Superior temporal gyrus (tissue), 1 donor: ENCODE measurements at regions not wholly inside any gene's neighbourhood (a gene's known extent, or its start where the extent isn't known, plus 50 kb on each side); places are given as distances from the start of the nearest gene placed in this dataset.
"Not testable (repeated sequence)": the region's sequence is repeated elsewhere in the genome, so short reads cannot be mapped to it uniquely, and the experiment has no call there.

ENCODE experiments used
- DNase-seq: peaks from one replicate; pipeline ENCODE4 v3.0.0-alpha.2; 2016; ENCODE audit errors: extremely low spot score

- no peak for DNase-seq
Measured at GRCh38 chr4:159937595-159937994, 834.7 kb downstream of the RAPGEF2 start.

- not testable (repeated sequence) for DNase-seq
Measured at GRCh38 chr4:159939681-159940080, 836.8 kb downstream of the RAPGEF2 start.

- DNase-seq = no peak
Measured at GRCh38 chr4:159941076-159941475, 838.2 kb downstream of the RAPGEF2 start.

GRCh38 chr4:159944477-159944876 lies 841.6 kb downstream of the RAPGEF2 start:
- no peak for DNase-seq

- DNase-seq = peak; percentile 89
Measured at GRCh38 chr4:159946983-159947615, 844.2 kb downstream of the RAPGEF2 start.

GRCh38 chr4:159950707-159951106 lies 847.8 kb downstream of the RAPGEF2 start:
- DNase-seq = no peak

- DNase-seq = no peak
Measured at GRCh38 chr4:159966746-159967145, 863.9 kb downstream of the RAPGEF2 start.

GRCh38 chr4:159976871-159977482 lies 874.1 kb downstream of the RAPGEF2 start:
- DNase-seq = not testable (repeated sequence)

GRCh38 chr4:159977907-159978617 lies 875.2 kb downstream of the RAPGEF2 start:
- no peak for DNase-seq

- DNase-seq = no peak
Measured at GRCh38 chr4:159979351-159979750, 876.5 kb downstream of the RAPGEF2 start.

- no peak for DNase-seq
Measured at GRCh38 chr4:159979953-159980352, 877.1 kb downstream of the RAPGEF2 start.

- DNase-seq = peak; percentile 15
Measured at GRCh38 chr4:159980826-159981468, 878.1 kb downstream of the RAPGEF2 start.

GRCh38 chr4:159981469-159981856 lies 878.6 kb downstream of the RAPGEF2 start:
- DNase-seq = no peak

GRCh38 chr4:159983082-159983481 lies 880.2 kb downstream of the RAPGEF2 start:
- DNase-seq = no peak

- no peak for DNase-seq
Measured at GRCh38 chr4:160009656-160010493, 907.0 kb downstream of the RAPGEF2 start.

- DNase-seq = no peak
Measured at GRCh38 chr4:160019936-160020335, 917.1 kb downstream of the RAPGEF2 start.

GRCh38 chr4:160020804-160021203 lies 917.9 kb downstream of the RAPGEF2 start:
- DNase-seq = no peak

GRCh38 chr4:160021870-160022269 lies 919.0 kb downstream of the RAPGEF2 start:
- DNase-seq = no peak

GRCh38 chr4:160026721-160027120 lies 923.8 kb downstream of the RAPGEF2 start:
- DNase-seq = no peak

- no peak for DNase-seq
Measured at GRCh38 chr4:160034501-160034900, 931.6 kb downstream of the RAPGEF2 start.

GRCh38 chr4:160038615-160039014 lies 935.7 kb downstream of the RAPGEF2 start:
- no peak for DNase-seq

- DNase-seq = no peak
Measured at GRCh38 chr4:160044693-160045092, 941.8 kb downstream of the RAPGEF2 start.
